ENCODE measurements at regions not wholly inside any gene's neighbourhood (a gene's known extent, or its start where the extent isn't known, plus 50 kb on each side); places are given as distances from the start of the nearest gene placed in this dataset.

GRCh38 chr5:4197151-4197550 is 601.5 kb downstream of the IRX1 start:
- intact Hi-C loops (cut with micrococcal nuclease; ENCODE audit: unreplicated experiment) = no loop called here
- H3K4me1 Mint-ChIP-seq (ENCODE audit: low read depth, unreplicated experiment) = no peaks in the 10 kb centered on the region
- DNase-seq = no peak
- no TSS peak for BruUV-seq (replicated peaks)
- no peak overlapping the region for H3K4me3 Mint-ChIP-seq (ENCODE audit: low read depth, unreplicated experiment)
- CTCF ChIA-PET = no interaction called here
- no peaks in the 10 kb centered on the region for H3K9me3 Mint-ChIP-seq (ENCODE audit: low read depth, unreplicated experiment)
- no peaks in the 10 kb centered on the region for H3K36me3 Mint-ChIP-seq (ENCODE audit: insufficient read depth, unreplicated experiment)
- no peak overlapping the region for H3K27ac Mint-ChIP-seq (ENCODE audit: unreplicated experiment)
- TF ChIP-seq, protein P1, sequence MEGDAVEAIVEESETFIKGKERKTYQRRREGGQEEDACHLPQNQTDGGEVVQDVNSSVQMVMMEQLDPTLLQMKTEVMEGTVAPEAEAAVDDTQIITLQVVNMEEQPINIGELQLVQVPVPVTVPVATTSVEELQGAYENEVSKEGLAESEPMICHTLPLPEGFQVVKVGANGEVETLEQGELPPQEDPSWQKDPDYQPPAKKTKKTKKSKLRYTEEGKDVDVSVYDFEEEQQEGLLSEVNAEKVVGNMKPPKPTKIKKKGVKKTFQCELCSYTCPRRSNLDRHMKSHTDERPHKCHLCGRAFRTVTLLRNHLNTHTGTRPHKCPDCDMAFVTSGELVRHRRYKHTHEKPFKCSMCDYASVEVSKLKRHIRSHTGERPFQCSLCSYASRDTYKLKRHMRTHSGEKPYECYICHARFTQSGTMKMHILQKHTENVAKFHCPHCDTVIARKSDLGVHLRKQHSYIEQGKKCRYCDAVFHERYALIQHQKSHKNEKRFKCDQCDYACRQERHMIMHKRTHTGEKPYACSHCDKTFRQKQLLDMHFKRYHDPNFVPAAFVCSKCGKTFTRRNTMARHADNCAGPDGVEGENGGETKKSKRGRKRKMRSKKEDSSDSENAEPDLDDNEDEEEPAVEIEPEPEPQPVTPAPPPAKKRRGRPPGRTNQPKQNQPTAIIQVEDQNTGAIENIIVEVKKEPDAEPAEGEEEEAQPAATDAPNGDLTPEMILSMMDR (IDR thresholded peaks at IDR 0.05; ENCODE audit: unreplicated experiment) = no peak
- no peaks in the 10 kb centered on the region for H3K27me3 Mint-ChIP-seq (ENCODE audit: unreplicated experiment)

DNA sequence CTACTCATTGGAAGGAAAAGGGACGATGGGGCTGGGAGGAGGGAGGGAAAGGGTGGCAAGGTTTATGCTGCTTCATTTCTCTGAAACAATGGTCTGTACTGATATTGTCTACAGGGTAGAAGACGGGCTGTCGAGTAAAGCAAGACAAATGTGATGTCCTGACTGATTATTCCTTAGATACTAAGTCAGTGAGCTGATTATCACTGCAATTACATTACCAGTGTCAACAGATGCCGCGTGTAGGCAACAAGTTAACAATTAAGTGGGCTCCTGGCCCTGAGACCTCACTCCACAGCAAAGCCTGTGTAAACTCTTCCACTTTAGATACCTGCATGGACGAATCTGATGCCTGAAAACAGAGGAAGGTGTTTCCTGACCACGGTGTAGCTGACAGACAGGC is 602.8 kb downstream of the IRX1 start:
- H3K9me3 Mint-ChIP-seq (ENCODE audit: low read depth, unreplicated experiment) = peaks cover 2% of the 10 kb centered on the region
- BruUV-seq (replicated peaks) = no TSS peak
- no peak overlapping the region for H3K4me3 Mint-ChIP-seq (ENCODE audit: low read depth, unreplicated experiment)

DNA sequence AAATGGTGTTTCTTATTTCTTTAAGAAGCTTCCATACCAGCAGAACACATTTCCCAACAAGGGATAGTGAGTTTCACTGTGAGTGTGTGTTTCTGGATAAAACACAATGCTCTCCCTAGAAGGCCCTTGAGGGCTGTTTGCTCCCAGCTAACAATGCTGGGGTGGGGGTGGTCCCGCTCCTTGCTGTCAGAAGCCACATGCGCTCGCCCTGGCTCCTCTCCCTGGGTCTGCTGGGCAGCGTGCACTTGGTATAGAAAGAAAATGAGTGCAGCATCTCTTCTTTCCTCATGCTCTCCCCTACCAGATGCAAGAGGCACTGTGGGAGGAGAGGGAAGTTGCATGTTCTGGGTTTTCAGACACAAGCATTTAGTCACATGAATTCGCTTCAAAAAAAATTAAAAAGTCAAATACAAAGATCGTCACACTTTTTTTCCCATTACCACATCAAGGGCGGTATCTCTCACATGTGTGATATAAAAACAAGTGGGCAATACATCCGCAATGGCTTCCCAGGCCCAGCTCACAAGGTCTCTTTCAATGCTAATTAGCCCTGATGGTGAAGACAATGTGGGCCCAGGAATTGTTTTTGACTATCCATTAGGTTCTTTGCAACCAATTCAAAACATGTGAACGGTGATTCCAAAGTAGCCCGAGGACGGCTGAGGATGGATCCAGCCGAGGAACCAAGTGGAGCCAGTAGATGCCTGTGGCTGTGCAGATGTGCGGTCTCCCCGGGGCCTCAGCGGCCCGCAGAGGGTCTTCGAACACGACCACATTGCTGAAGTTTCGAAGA is 603.6 kb downstream of the IRX1 start:
- no peaks in the 10 kb centered on the region for H3K36me3 Mint-ChIP-seq (ENCODE audit: insufficient read depth, unreplicated experiment)
- CTCF ChIA-PET = no interaction called here
- peaks cover 2% of the 10 kb centered on the region for H3K9me3 Mint-ChIP-seq (ENCODE audit: low read depth, unreplicated experiment)
- intact Hi-C loops (cut with micrococcal nuclease; ENCODE audit: unreplicated experiment) = no loop called here
- no peak overlapping the region for H3K4me3 Mint-ChIP-seq (ENCODE audit: low read depth, unreplicated experiment)
- BruUV-seq (replicated peaks) = no TSS peak
- TF ChIP-seq, protein P1 (IDR thresholded peaks at IDR 0.05; ENCODE audit: unreplicated experiment) = no peak
- no peaks in the 10 kb centered on the region for H3K27me3 Mint-ChIP-seq (ENCODE audit: unreplicated experiment)
- no peaks in the 10 kb centered on the region for H3K4me1 Mint-ChIP-seq (ENCODE audit: low read depth, unreplicated experiment)
- no peak for DNase-seq
- no peak overlapping the region for H3K27ac Mint-ChIP-seq (ENCODE audit: unreplicated experiment)

More for the DNA sequence above, 602.8 kb downstream of the IRX1 start:
- intact Hi-C loops (cut with micrococcal nuclease; ENCODE audit: unreplicated experiment) = no loop called here
- Mint-ChIP-seq H3K4me1 (ENCODE audit: low read depth, unreplicated experiment) (no peaks in the 10 kb centered on the region), H3K36me3 (ENCODE audit: insufficient read depth, unreplicated experiment) (no peaks in the 10 kb centered on the region), H3K27me3 (ENCODE audit: unreplicated experiment) (no peaks in the 10 kb centered on the region), H3K27ac (ENCODE audit: unreplicated experiment) (no peak overlapping the region)
- TF ChIP-seq, protein P1 (IDR thresholded peaks at IDR 0.05; ENCODE audit: unreplicated experiment) = no peak
- CTCF ChIA-PET = no interaction called here
- no peak for DNase-seq

GRCh38 chr5:4203146-4203545 is 607.5 kb downstream of the IRX1 start:
- Mint-ChIP-seq H3K4me3 (ENCODE audit: low read depth, unreplicated experiment) (no peak overlapping the region), H3K36me3 (ENCODE audit: insufficient read depth, unreplicated experiment) (no peaks in the 10 kb centered on the region), H3K27ac (ENCODE audit: unreplicated experiment) (no peak overlapping the region), H3K27me3 (ENCODE audit: unreplicated experiment) (no peaks in the 10 kb centered on the region), H3K9me3 (ENCODE audit: low read depth, unreplicated experiment) (peaks cover 2% of the 10 kb centered on the region), H3K4me1 (ENCODE audit: low read depth, unreplicated experiment) (no peaks in the 10 kb centered on the region)
- CTCF ChIA-PET = no interaction called here
- no TSS peak for BruUV-seq (replicated peaks)
- intact Hi-C loops (cut with micrococcal nuclease; ENCODE audit: unreplicated experiment) = no loop called here
- TF ChIP-seq, protein P1 (IDR thresholded peaks at IDR 0.05; ENCODE audit: unreplicated experiment) = no peak
- DNase-seq = no peak
